Endothelial cell of umbilical vein (primary cell): ENCODE measurements at regions not wholly inside any gene's neighbourhood (a gene's known extent, or its start where the extent isn't known, plus 50 kb on each side); places are given as distances from the start of the nearest gene placed in this dataset.

Source experiments
- BruUV-seq: library from RNA; stranded (reverse); fragments of 400-500 nt; replicated peaks from 2 replicates; lab custom pipeline; 2021; lab: Mats Ljungman, UMichigan
- CTCF ChIA-PET: fragments of 300-600, 350-600 bp; sonication (Branson Sonifier 250); formaldehyde crosslinking; loops from one replicate; lab custom pipeline; 2021; ENCODE audit warnings: antibody characterized with exemption, inconsistent platforms; lab: Charles Lee
- POLR2A ChIA-PET: fragments of 300-600, 350-600 bp; sonication (Branson Sonifier 250); formaldehyde crosslinking; loops from one replicate; lab custom pipeline; 2021; ENCODE audit warnings: antibody characterized with exemption, inconsistent platforms; lab: Charles Lee
- DNase-seq: peaks from one replicate; pipeline ENCODE4 v3.0.0-alpha.2; 2011; ENCODE audit warnings: low read depth, low spot score
- FAIRE-seq: peaks from 2 replicates; lab custom pipeline; 2011; peaks lifted over from hg19 to GRCh38; lab: Jason Lieb, UNC
- H2AFZ ChIP-seq: 2 replicates; pipeline ENCODE4 v1.6.0; 2012; ENCODE audit warnings: low read depth, low read length, control low read depth, inconsistent platforms
- H3K27ac ChIP-seq: 2 replicates; pipeline ENCODE4 v1.5.1; 2011; ENCODE audit warnings: low read depth, mild to moderate bottlenecking, control low read depth, low read length, moderate library complexity; ENCODE audit not compliant: insufficient read depth
- H3K27me3 ChIP-seq, 2 experiments: 2 replicates each; pipeline versions ENCODE4 v1.6.0 to v1.6.1; 2011; ENCODE audit warnings: low read length in 2 of 2, mixed read lengths in 1 of 2; ENCODE audit not compliant: control insufficient read depth in 2 of 2, insufficient read depth in 2 of 2
- H3K36me3 ChIP-seq, 2 experiments: 2 replicates in 1 of 2; 3 replicates in 1 of 2; pipeline ENCODE4 v1.5.1; 2011; ENCODE audit warnings: low read length in 2 of 2, mild to moderate bottlenecking in 1 of 2, moderate library complexity in 1 of 2; ENCODE audit not compliant: control insufficient read depth in 2 of 2, insufficient read depth in 2 of 2; ENCODE audit errors: extremely low read depth in 1 of 2
- H3K4me1 ChIP-seq: 3 replicates; pipeline ENCODE4 v1.5.1; 2011; ENCODE audit warnings: mild to moderate bottlenecking, low read length; ENCODE audit not compliant: control insufficient read depth, insufficient read depth; ENCODE audit errors: extremely low read depth
- H3K4me2 ChIP-seq: 2 replicates; pipeline ENCODE4 v1.6.1; 2011; ENCODE audit warnings: low read length, control low read depth, mixed read lengths; ENCODE audit not compliant: insufficient read depth
- H3K4me3 ChIP-seq, 3 experiments: fragments of 200-600 bp in 1 of 3; sonication (generic), shearing (Covaris generic) in 1 of 3; replicated peaks in 1 of 3; 2 replicates each; pipeline ENCODE4 v1.5.1; 2011 to 2016; ENCODE audit warnings: control low read depth in 3 of 3, low read length in 3 of 3, mild to moderate bottlenecking in 2 of 3, inconsistent platforms in 1 of 3, low read depth in 1 of 3, moderate library complexity in 1 of 3; ENCODE audit not compliant: insufficient read depth in 1 of 3
- H3K79me2 ChIP-seq: 2 replicates; pipeline ENCODE4 v1.6.0; 2012; ENCODE audit warnings: low read length, inconsistent platforms; ENCODE audit not compliant: control insufficient read depth, insufficient read depth
- H3K9ac ChIP-seq: replicated peaks from 2 replicates; pipeline ENCODE3; 2011; ENCODE audit warnings: low read length, control low read depth; ENCODE audit not compliant: insufficient read depth; ENCODE audit errors: extremely low read depth
- H3K9me1 ChIP-seq: replicated peaks from 3 replicates; pipeline ENCODE4 v1.6.0; 2011; ENCODE audit warnings: mild to moderate bottlenecking, low read length; ENCODE audit not compliant: control insufficient read depth, insufficient read depth; ENCODE audit errors: extremely low read depth
- H3K9me3 ChIP-seq: replicated peaks from 2 replicates; pipeline ENCODE4 v1.5.1; 2012; ENCODE audit warnings: low read length, inconsistent platforms; ENCODE audit not compliant: control insufficient read depth, insufficient read depth
- H4K20me1 ChIP-seq: replicated peaks from 2 replicates; pipeline ENCODE3; 2011; ENCODE audit warnings: mild to moderate bottlenecking, low read length; ENCODE audit not compliant: control insufficient read depth, insufficient read depth; ENCODE audit errors: extremely low read depth
- EZH2 ChIP-seq: IDR thresholded peaks from 2 replicates; pipeline ENCODE4 v1.6.1; 2012; ENCODE audit warnings: borderline replicate concordance, low read depth, mild to moderate bottlenecking, moderate library complexity, low read length, inconsistent platforms; ENCODE audit not compliant: severe bottlenecking
- FOS ChIP-seq: IDR thresholded peaks from 2 replicates; pipeline ENCODE4 v1.6.1; 2011; ENCODE audit warnings: mild to moderate bottlenecking, low read length, moderate library complexity, borderline replicate concordance; ENCODE audit not compliant: insufficient read depth
- GATA2 ChIP-seq: IDR thresholded peaks from 2 replicates; pipeline ENCODE4 v1.7.0; 2011; ENCODE audit warnings: low read depth, mild to moderate bottlenecking, moderate library complexity, mixed read lengths, low read length; ENCODE audit not compliant: insufficient read length, insufficient read depth
- JUN ChIP-seq: IDR thresholded peaks from 2 replicates; pipeline ENCODE4 v1.6.1; 2011; ENCODE audit warnings: borderline replicate concordance, low read depth; ENCODE audit not compliant: insufficient read length, insufficient read depth
- MAX ChIP-seq: IDR thresholded peaks from 2 replicates; pipeline ENCODE4 v1.6.1; 2011; ENCODE audit not compliant: insufficient read depth, insufficient read length
- MYC ChIP-seq: IDR thresholded peaks from one replicate; pipeline ENCODE4 v1.6.1; 2011; ENCODE audit warnings: mild to moderate bottlenecking, low read depth, low read length
- POLR2AphosphoS5 ChIP-seq: IDR thresholded peaks from 2 replicates; pipeline ENCODE4 v1.6.1; 2012; ENCODE audit warnings: low read depth, mild to moderate bottlenecking, control low read depth, low read length, moderate library complexity; ENCODE audit not compliant: insufficient read depth
- dilution Hi-C: fragments of 300-500 bp; cut with MboI; formaldehyde crosslinking; loops from one replicate; pipeline ENCODE4 v1.15.0; 2019; ENCODE audit warnings: low sequenced_read_pairs; ENCODE audit not compliant: extremely low pct_ligation_motif_present
- intact Hi-C: fragments of 100-400 bp; cut with micrococcal nuclease; formaldehyde crosslinking; loops from one replicate; pipeline ENCODE4 v1.10.0; 2022
- TF ChIP-seq, protein P1 (sequence below), 2 donors: IDR thresholded peaks; 1 replicate in 1 of 2; 2 replicates in 1 of 2; pipeline ENCODE4 v1.5.1; 2011; ENCODE audit warnings: low read length in 2 of 2, mild to moderate bottlenecking in 2 of 2, moderate library complexity in 2 of 2, control low read depth in 1 of 2, inconsistent platforms in 1 of 2, low read depth in 1 of 2; ENCODE audit not compliant: insufficient read depth in 1 of 2; ENCODE audit errors: extremely low read depth in 1 of 2

DNA sequence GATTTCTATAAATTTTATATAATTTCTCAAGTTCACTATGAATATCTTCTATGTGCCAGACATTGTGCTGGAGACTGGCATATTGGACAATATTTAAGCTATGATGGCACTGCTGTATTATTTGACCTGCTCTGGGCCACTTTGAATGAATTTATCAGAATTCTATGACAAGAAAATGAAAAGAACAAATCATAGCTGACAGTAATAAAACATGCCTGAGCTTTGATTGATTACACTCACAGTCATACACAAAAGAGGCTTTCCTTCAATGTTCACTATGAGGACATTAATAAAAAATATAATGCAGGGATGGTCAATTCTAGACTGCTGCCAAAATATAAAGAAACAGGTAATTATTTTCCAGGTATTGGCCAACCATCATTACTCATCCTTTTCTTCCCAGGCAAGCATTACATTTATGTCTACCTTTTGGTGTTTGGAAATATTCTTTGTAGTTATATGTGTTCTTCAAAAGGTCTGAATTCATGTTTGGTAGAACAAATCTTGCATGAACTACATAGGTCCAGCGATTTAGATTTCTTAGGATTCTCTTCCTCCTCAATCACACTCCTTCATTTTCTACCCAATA, 81.0 kb upstream of the ALCAM start:
- H4K20me1 ChIP-seq = no peaks in the 10 kb centered on the region
- intact Hi-C loops = no loop called here
- dilution Hi-C loops = no loop called here
- no TSS peak for BruUV-seq
- FAIRE-seq (no peak), DNase-seq (no peak)
- no peak overlapping the region for H2AFZ ChIP-seq
- H3K27me3 ChIP-seq = no peaks in the 10 kb centered on the region
- ChIA-PET CTCF (no interaction called here), POLR2A (no interaction called here)
- no peak overlapping the region for H3K27ac ChIP-seq
- H3K9ac ChIP-seq = no peak overlapping the region
- H3K36me3 ChIP-seq = no peaks in the 10 kb centered on the region
- TF ChIP-seq MAX (no peak), MYC (no peak), GATA2 (no peak), POLR2AphosphoS5 (no peak), EZH2 (no peak), FOS (no peak), JUN (no peak)
- TF ChIP-seq, protein P1, sequence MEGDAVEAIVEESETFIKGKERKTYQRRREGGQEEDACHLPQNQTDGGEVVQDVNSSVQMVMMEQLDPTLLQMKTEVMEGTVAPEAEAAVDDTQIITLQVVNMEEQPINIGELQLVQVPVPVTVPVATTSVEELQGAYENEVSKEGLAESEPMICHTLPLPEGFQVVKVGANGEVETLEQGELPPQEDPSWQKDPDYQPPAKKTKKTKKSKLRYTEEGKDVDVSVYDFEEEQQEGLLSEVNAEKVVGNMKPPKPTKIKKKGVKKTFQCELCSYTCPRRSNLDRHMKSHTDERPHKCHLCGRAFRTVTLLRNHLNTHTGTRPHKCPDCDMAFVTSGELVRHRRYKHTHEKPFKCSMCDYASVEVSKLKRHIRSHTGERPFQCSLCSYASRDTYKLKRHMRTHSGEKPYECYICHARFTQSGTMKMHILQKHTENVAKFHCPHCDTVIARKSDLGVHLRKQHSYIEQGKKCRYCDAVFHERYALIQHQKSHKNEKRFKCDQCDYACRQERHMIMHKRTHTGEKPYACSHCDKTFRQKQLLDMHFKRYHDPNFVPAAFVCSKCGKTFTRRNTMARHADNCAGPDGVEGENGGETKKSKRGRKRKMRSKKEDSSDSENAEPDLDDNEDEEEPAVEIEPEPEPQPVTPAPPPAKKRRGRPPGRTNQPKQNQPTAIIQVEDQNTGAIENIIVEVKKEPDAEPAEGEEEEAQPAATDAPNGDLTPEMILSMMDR (IDR thresholded peaks at IDR 0.05; ENCODE audit: extremely low read depth in 1 of 2, insufficient read depth in 1 of 2, low read depth in 1 of 2, low read length in 2 of 2) = no peak
- H3K4me2 ChIP-seq = no peak overlapping the region
- H3K4me3 ChIP-seq = no peak overlapping the region
- H3K9me1 ChIP-seq = no peaks in the 10 kb centered on the region
- no peaks in the 10 kb centered on the region for H3K4me1 ChIP-seq
- H3K79me2 ChIP-seq = no peaks in the 10 kb centered on the region
- H3K9me3 ChIP-seq = no peaks in the 10 kb centered on the region
